ENCODE measurements at regions not wholly inside any gene's neighbourhood (a gene's known extent, or its start where the extent isn't known, plus 50 kb on each side); places are given as distances from the start of the nearest gene placed in this dataset.

DNA sequence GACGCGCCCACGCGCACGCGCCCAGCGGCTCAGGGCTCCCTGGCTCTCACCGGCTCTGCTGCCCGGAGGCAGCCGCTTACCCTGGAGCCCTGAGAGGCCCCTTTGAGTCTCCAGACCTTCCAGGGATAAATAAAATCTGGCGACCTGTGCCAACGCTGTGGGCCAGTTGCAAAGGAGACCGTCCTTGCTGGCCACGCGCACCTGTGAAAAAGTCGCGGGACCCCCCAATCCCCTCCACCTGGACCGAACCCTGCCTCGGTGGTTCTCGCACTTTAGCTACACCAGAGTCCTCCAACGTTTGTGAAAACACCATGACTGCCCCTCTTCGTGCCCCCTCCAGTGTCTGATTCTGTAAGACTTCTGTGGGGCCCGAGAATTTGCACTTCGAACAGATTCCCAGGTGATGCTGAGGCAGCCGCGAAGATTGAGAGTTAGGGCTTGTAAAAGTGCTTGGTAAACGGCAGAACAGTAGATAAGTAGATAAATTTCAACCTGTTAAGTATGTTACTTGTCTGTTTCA lies 102.4 kb upstream of the SVIL start:
- Histone ChIP-seq H3K27me3 (replicated peaks in 1 of 4; ENCODE audit: control extremely low read depth in 1 of 4, control insufficient read depth in 3 of 4, insufficient read depth in 4 of 4, low read length in 3 of 4) (peaks cover 0 to 18% (median 6%) of the 10 kb centered on the region in 4 experiments), H3K4me2 (replicated peaks; ENCODE audit: low read depth, low read length, poor library complexity, severe bottlenecking) (peak overlapping the region; percentile 75), H3K4me1 (ENCODE audit: control insufficient read depth in 2 of 2, insufficient read depth in 2 of 2, low read length in 2 of 2) (peaks cover 15% of the 10 kb centered on the region in 2 donors), H3K27ac (ENCODE audit: low read length in 2 of 2) (no peak overlapping the region), H3K9ac (ENCODE audit: low read length) (no peak overlapping the region), H2AFZ (ENCODE audit: insufficient read depth, low read depth, low read length, poor library complexity, severe bottlenecking) (no peak overlapping the region), H3K9me3 (ENCODE audit: control extremely low read depth in 1 of 3, control insufficient read depth in 2 of 3, insufficient read depth in 1 of 3, low read length in 2 of 3) (peaks cover 0 to 10% (median 0%) of the 10 kb centered on the region in 3 donors), H3K4me3 (ENCODE audit: control extremely low read depth in 1 of 5, extremely low read depth in 1 of 5, insufficient read depth in 1 of 5, low read depth in 2 of 5, low read length in 4 of 5) (no peak overlapping the region), H4K20me1 (ENCODE audit: control insufficient read depth, insufficient read depth, low read length, poor library complexity, severe bottlenecking) (no peaks in the 10 kb centered on the region), H3K36me3 (replicated peaks in 1 of 2; ENCODE audit: control extremely low read depth in 1 of 2, control insufficient read depth in 1 of 2, extremely low read depth in 1 of 2, insufficient read depth in 2 of 2, low read length in 1 of 2) (no peaks in the 10 kb centered on the region), H3K79me2 (ENCODE audit: control insufficient read depth, insufficient read depth, low read length) (no peaks in the 10 kb centered on the region)
- WGBS (ENCODE audit: insufficient coverage): 31% methylated on average over 23 of the region's 27 CpGs
- intact Hi-C loops (cut with micrococcal nuclease): no loop called here
- CTCF ChIA-PET: no interaction called here
- no peak overlapping the region for H3K27ac Mint-ChIP-seq
- ATAC-seq (ENCODE audit: low read depth) (no peak), DNase-seq (no peak)
- POLR2A ChIA-PET: no interaction called here
- H3K27me3 Mint-ChIP-seq: peaks cover 40% of the 10 kb centered on the region
- no peak for TF ChIP-seq EZH2 (IDR thresholded peaks at IDR 0.05; ENCODE audit: borderline replicate concordance, insufficient read depth, low read depth, low read length, poor library complexity, severe bottlenecking)
- TF ChIP-seq, protein P1, sequence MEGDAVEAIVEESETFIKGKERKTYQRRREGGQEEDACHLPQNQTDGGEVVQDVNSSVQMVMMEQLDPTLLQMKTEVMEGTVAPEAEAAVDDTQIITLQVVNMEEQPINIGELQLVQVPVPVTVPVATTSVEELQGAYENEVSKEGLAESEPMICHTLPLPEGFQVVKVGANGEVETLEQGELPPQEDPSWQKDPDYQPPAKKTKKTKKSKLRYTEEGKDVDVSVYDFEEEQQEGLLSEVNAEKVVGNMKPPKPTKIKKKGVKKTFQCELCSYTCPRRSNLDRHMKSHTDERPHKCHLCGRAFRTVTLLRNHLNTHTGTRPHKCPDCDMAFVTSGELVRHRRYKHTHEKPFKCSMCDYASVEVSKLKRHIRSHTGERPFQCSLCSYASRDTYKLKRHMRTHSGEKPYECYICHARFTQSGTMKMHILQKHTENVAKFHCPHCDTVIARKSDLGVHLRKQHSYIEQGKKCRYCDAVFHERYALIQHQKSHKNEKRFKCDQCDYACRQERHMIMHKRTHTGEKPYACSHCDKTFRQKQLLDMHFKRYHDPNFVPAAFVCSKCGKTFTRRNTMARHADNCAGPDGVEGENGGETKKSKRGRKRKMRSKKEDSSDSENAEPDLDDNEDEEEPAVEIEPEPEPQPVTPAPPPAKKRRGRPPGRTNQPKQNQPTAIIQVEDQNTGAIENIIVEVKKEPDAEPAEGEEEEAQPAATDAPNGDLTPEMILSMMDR (IDR thresholded peaks at IDR 0.05): no peak
- H3K9me3 Mint-ChIP-seq (ENCODE audit: insufficient read depth): no peaks in the 10 kb centered on the region
- H3K4me1 Mint-ChIP-seq: peaks cover 13% of the 10 kb centered on the region
- peak overlapping the region; percentile 69 for H3K4me3 Mint-ChIP-seq

DNA sequence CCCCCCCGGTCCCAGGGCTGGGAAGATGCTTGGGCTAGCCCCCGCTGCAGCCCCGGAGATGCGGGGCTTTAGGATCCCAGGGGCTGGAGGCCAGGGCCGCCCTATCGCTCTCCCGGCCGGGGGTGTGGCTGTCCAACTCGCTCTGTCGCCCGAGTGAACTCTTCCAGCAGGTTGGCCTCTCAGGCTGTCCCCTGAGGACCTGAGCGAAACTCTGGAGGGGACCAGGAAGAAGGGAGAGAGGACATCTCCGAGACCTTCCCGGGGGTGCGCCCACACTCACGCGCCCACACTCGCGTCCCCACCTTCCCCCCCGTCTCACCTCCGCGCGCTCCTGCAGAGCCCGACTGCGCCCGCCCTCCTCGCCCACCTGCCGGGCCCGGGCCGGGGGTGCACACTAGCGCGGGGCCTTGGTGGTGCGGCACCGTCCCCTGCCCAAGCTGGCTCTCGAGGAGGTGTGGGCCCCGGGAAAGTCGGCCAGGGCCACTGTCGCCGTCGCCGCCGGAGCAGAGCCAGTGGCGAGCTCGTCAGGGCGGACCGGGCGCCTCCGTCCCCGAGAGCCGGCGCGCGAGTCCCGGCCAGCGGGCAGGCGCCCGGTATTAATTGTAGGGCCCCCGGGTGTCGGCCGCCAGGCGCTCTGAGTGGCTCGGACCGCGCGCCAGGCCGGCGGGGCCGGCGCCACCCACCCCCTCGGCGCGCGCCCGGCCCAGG lies 101.7 kb upstream of the SVIL start:
- no peaks in the 10 kb centered on the region for H3K79me2 ChIP-seq (ENCODE audit: control insufficient read depth, insufficient read depth, low read length)
- peak overlapping the region; percentile 75 for H3K4me2 ChIP-seq (replicated peaks; ENCODE audit: low read depth, low read length, poor library complexity, severe bottlenecking)
- no peaks in the 10 kb centered on the region for H3K36me3 ChIP-seq (replicated peaks in 1 of 2; ENCODE audit: control extremely low read depth in 1 of 2, control insufficient read depth in 1 of 2, extremely low read depth in 1 of 2, insufficient read depth in 2 of 2, low read length in 1 of 2)
- H3K27me3 ChIP-seq (replicated peaks in 1 of 4; ENCODE audit: control extremely low read depth in 1 of 4, control insufficient read depth in 3 of 4, insufficient read depth in 4 of 4, low read length in 3 of 4): peaks cover 0 to 18% (median 6%) of the 10 kb centered on the region in 4 experiments
- H4K20me1 ChIP-seq (ENCODE audit: control insufficient read depth, insufficient read depth, low read length, poor library complexity, severe bottlenecking): no peaks in the 10 kb centered on the region
- TF ChIP-seq, protein P1 (IDR thresholded peaks at IDR 0.05): no peak
- peaks cover 15% of the 10 kb centered on the region in 2 donors for H3K4me1 ChIP-seq (ENCODE audit: control insufficient read depth in 2 of 2, insufficient read depth in 2 of 2, low read length in 2 of 2)
- H2AFZ ChIP-seq (ENCODE audit: insufficient read depth, low read depth, low read length, poor library complexity, severe bottlenecking): peak overlapping the region; percentile 68
- WGBS (ENCODE audit: insufficient coverage): 3% methylated on average over 72 of the region's 74 CpGs
- Mint-ChIP-seq H3K27me3 (peaks cover 42% of the 10 kb centered on the region), H3K9me3 (ENCODE audit: insufficient read depth) (no peaks in the 10 kb centered on the region), H3K27ac (no peak overlapping the region), H3K4me3 (peak overlapping the region; percentile 16), H3K4me1 (peaks cover 13% of the 10 kb centered on the region)
- no peak for ATAC-seq (ENCODE audit: low read depth)
- ChIA-PET POLR2A (no interaction called here), CTCF (no interaction called here)
- H3K9me3 ChIP-seq (ENCODE audit: control extremely low read depth in 1 of 3, control insufficient read depth in 2 of 3, insufficient read depth in 1 of 3, low read length in 2 of 3): peaks cover 0 to 10% (median 0%) of the 10 kb centered on the region in 3 donors
- no peak overlapping the region for H3K27ac ChIP-seq (ENCODE audit: low read length in 2 of 2)
- peak overlapping the region in 4 of 5 experiments; percentile 47 to 57 (median 50) for H3K4me3 ChIP-seq (ENCODE audit: control extremely low read depth in 1 of 5, extremely low read depth in 1 of 5, insufficient read depth in 1 of 5, low read depth in 2 of 5, low read length in 4 of 5)
- intact Hi-C loops (cut with micrococcal nuclease): no loop called here
- DNase-seq: peak; percentile 25
- H3K9ac ChIP-seq (ENCODE audit: low read length): peak overlapping the region; percentile 48

Measured in B cell (primary cell).